T-helper 1 cell treated with Interleukin-12 subunit alpha and Interleukin-12 subunit beta and Interleukin-4 antibody, amounts not matched to agents 30 μg/mL and 1 μg/mL, for 36 hours (primary cell): ENCODE measurements at regions not wholly inside any gene's neighbourhood (a gene's known extent, or its start where the extent isn't known, plus 50 kb on each side); places are given as distances from the start of the nearest gene placed in this dataset.

ENCODE experiments used
- H3K27ac Mint-ChIP-seq: one replicate; pipeline ENCODE4 v1.8.0; 2021; ENCODE audit warnings: mild to moderate bottlenecking, mixed read lengths
- H3K27me3 Mint-ChIP-seq: one replicate; pipeline ENCODE4 v1.8.0; 2021; ENCODE audit warnings: low read depth, mixed read lengths
- H3K36me3 Mint-ChIP-seq: one replicate; pipeline ENCODE4 v1.8.0; 2021; ENCODE audit warnings: low read depth, mixed read lengths
- H3K4me1 Mint-ChIP-seq: one replicate; pipeline ENCODE4 v1.8.0; 2021; ENCODE audit warnings: low read depth, mixed read lengths
- H3K4me3 Mint-ChIP-seq: one replicate; pipeline ENCODE4 v1.8.0; 2021; ENCODE audit warnings: mild to moderate bottlenecking, moderate library complexity, mixed read lengths
- H3K9me3 Mint-ChIP-seq: one replicate; pipeline ENCODE4 v1.8.0; 2021; ENCODE audit warnings: mixed read lengths

DNA sequence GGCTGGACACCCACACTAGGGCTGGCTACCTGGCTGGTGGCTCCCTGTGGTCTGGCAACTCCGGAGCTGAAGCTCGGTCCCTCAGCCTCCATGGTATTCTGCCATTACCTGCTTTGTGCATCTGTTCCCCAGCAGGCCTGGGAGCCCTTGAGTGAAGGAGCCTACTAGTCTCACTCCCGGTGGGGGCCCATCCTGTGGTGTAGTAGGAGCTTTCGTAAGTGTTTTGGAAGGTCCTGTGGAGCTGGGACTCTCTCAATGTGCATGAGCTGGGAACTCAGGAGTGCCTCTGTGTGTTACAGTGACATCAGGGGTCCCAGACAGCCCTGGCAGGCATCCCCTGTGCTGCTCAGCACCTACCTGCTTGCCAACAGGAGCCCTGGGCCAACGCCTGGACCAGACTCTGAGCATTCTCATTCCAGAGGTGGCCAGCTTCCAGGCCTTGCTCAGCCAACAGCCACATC lies 267.1 kb downstream of the GADD45G start:
- no peak overlapping the region for H3K27ac Mint-ChIP-seq
- H3K4me3 Mint-ChIP-seq = no peak overlapping the region
- H3K27me3 Mint-ChIP-seq = no peaks in the 10 kb centered on the region
- no peaks in the 10 kb centered on the region for H3K9me3 Mint-ChIP-seq
- H3K36me3 Mint-ChIP-seq = no peaks in the 10 kb centered on the region
- no peaks in the 10 kb centered on the region for H3K4me1 Mint-ChIP-seq

GRCh38 chr9:89872426-89872912 lies 267.7 kb downstream of the GADD45G start:
- no peaks in the 10 kb centered on the region for H3K9me3 Mint-ChIP-seq
- no peak overlapping the region for H3K27ac Mint-ChIP-seq
- H3K4me3 Mint-ChIP-seq = no peak overlapping the region
- no peaks in the 10 kb centered on the region for H3K27me3 Mint-ChIP-seq
- no peaks in the 10 kb centered on the region for H3K4me1 Mint-ChIP-seq
- H3K36me3 Mint-ChIP-seq = no peaks in the 10 kb centered on the region

DNA sequence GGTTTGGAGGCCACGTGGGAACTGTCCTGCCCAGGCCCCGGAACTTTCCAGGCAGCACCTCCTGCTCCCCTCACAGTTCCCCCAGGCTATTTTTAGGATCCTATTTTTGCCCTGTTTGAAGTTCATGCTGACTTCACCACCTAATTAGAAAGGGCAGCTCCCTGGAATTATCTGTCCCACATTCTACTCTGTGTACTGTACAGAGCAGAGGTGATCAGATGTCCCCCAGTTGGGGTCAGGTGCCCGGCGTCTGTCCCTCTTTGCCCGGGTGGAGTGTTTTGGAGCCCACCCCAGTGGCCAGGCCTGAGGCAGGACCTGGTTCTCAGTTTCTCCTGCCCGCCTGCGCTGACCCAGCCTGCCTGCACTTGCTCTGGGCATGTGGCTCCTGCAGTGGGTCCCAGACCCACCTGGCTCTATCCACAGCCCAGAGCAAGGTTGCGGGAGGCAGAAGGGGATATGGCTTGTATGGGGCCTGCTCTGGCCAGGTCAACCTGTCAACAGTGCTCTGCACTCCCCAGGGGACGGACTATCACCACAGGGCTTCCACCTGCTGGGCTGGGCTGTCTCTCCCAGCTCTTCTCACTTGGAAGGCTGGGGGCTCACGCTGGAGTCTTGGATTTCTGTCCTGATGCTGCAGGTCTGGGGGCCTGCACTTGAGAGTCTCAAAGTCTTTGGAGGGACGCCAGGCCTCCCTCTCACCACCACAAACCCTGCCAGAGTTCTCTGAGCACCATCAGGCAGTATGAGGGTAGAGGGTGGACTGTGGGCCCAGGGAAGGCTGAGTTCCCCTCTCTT lies 268.3 kb downstream of the GADD45G start:
- no peak overlapping the region for H3K4me3 Mint-ChIP-seq
- no peaks in the 10 kb centered on the region for H3K27me3 Mint-ChIP-seq
- H3K36me3 Mint-ChIP-seq = no peaks in the 10 kb centered on the region
- H3K4me1 Mint-ChIP-seq = no peaks in the 10 kb centered on the region
- H3K9me3 Mint-ChIP-seq = no peaks in the 10 kb centered on the region
- no peak overlapping the region for H3K27ac Mint-ChIP-seq

GRCh38 chr9:89873801-89874200 lies 269.0 kb downstream of the GADD45G start:
- no peaks in the 10 kb centered on the region for H3K27me3 Mint-ChIP-seq
- H3K4me1 Mint-ChIP-seq = no peaks in the 10 kb centered on the region
- H3K27ac Mint-ChIP-seq = no peak overlapping the region

GRCh38 chr9:89874351-89875321 lies 269.8 kb downstream of the GADD45G start:
- Mint-ChIP-seq H3K9me3 (no peaks in the 10 kb centered on the region), H3K27me3 (no peaks in the 10 kb centered on the region), H3K27ac (no peak overlapping the region), H3K4me3 (no peak overlapping the region), H3K36me3 (no peaks in the 10 kb centered on the region), H3K4me1 (no peaks in the 10 kb centered on the region)

More at GRCh38 chr9:89873801-89874200, 269.0 kb downstream of the GADD45G start:
- Mint-ChIP-seq H3K9me3 (no peaks in the 10 kb centered on the region), H3K4me3 (no peak overlapping the region), H3K36me3 (no peaks in the 10 kb centered on the region)

- H3K4me3 Mint-ChIP-seq = no peak overlapping the region
- no peaks in the 10 kb centered on the region for H3K36me3 Mint-ChIP-seq
- no peaks in the 10 kb centered on the region for H3K27me3 Mint-ChIP-seq
- H3K4me1 Mint-ChIP-seq = no peaks in the 10 kb centered on the region
- H3K9me3 Mint-ChIP-seq = no peaks in the 10 kb centered on the region
- no peak overlapping the region for H3K27ac Mint-ChIP-seq
These were observed 272.5 kb downstream of the GADD45G start for GRCh38 chr9:89877051-89878002.

DNA sequence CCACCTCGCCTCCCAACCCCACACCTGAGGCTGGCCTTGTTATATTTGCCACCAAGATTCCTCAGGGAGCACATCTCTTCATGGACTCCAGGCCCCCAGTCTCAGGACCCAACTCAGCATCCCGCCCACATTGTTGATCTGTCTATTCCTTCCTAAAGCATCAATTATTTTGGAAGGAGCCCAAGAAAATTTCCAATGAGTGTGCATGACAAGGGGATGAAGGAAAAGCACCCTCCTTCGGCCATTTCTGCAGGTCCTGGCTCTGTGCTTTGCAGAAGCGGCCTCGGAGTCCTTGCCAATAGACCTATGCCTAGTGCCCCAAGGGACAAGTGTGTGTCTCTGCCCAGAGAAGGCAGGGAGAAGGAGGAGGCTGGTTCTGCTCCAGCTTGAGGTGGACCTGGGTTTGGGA lies 273.2 kb downstream of the GADD45G start:
- Mint-ChIP-seq H3K4me1 (no peaks in the 10 kb centered on the region), H3K4me3 (no peak overlapping the region), H3K27me3 (no peaks in the 10 kb centered on the region), H3K9me3 (no peaks in the 10 kb centered on the region), H3K36me3 (no peaks in the 10 kb centered on the region), H3K27ac (no peak overlapping the region)

DNA sequence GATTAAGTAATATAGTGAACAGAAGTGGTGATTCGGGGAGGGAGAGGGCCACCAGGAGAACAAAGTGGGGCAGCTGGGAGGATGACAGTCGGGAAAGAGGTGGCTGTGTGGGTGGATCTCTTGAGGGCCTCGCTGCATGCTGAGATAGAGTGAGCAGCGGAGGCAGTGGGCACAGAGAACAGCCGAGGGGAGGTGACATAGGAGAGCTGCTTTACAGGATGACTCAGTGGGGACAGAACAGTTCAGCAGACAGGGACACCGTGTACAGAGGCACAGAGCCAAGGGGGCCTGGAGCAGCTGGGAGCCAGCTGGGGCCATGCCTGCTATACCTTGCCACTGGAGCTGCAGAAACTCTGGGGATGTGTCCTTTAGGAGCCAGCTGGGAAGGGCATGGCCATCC lies 273.9 kb downstream of the GADD45G start:
- Mint-ChIP-seq H3K27ac (no peak overlapping the region), H3K4me1 (no peaks in the 10 kb centered on the region), H3K9me3 (no peaks in the 10 kb centered on the region), H3K27me3 (no peaks in the 10 kb centered on the region), H3K36me3 (no peaks in the 10 kb centered on the region), H3K4me3 (no peak overlapping the region)

DNA sequence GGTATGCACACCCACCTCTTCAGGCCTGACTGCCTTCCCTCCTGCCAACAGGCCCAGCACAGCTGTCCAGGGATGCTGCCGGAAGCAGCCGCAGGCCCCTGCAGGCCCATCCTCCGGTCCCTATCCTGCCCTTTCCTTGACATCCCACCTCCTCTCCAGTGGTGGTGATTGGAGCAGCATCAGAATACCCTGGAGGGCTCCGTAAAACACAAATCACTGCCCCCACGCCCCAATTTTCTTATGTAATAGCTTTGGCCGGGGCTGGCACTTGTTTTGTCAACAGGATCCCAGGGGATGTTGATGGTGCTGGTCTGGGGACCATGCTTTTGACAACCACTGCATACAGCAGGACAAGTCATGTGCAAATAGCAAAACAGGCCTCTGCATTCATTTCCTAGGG lies 274.5 kb downstream of the GADD45G start:
- H3K27me3 Mint-ChIP-seq = no peaks in the 10 kb centered on the region
- H3K4me3 Mint-ChIP-seq = no peak overlapping the region
- no peak overlapping the region for H3K27ac Mint-ChIP-seq
- no peaks in the 10 kb centered on the region for H3K4me1 Mint-ChIP-seq
- no peaks in the 10 kb centered on the region for H3K36me3 Mint-ChIP-seq
- H3K9me3 Mint-ChIP-seq = no peaks in the 10 kb centered on the region

GRCh38 chr9:89879701-89880100 lies 274.9 kb downstream of the GADD45G start:
- Mint-ChIP-seq H3K4me3 (no peak overlapping the region), H3K27ac (no peak overlapping the region), H3K4me1 (no peaks in the 10 kb centered on the region), H3K9me3 (no peaks in the 10 kb centered on the region), H3K36me3 (no peaks in the 10 kb centered on the region), H3K27me3 (no peaks in the 10 kb centered on the region)

GRCh38 chr9:89880161-89880560 lies 275.3 kb downstream of the GADD45G start:
- Mint-ChIP-seq H3K4me3 (no peak overlapping the region), H3K9me3 (no peaks in the 10 kb centered on the region), H3K4me1 (no peaks in the 10 kb centered on the region), H3K27ac (no peak overlapping the region), H3K36me3 (no peaks in the 10 kb centered on the region), H3K27me3 (no peaks in the 10 kb centered on the region)

GRCh38 chr9:89880721-89881120 lies 275.9 kb downstream of the GADD45G start:
- Mint-ChIP-seq H3K27ac (no peak overlapping the region), H3K4me3 (no peak overlapping the region), H3K4me1 (no peaks in the 10 kb centered on the region), H3K36me3 (no peaks in the 10 kb centered on the region), H3K9me3 (no peaks in the 10 kb centered on the region), H3K27me3 (no peaks in the 10 kb centered on the region)

GRCh38 chr9:89881431-89881830 lies 276.6 kb downstream of the GADD45G start:
- Mint-ChIP-seq H3K27me3 (no peaks in the 10 kb centered on the region), H3K4me3 (no peak overlapping the region), H3K4me1 (no peaks in the 10 kb centered on the region)

DNA sequence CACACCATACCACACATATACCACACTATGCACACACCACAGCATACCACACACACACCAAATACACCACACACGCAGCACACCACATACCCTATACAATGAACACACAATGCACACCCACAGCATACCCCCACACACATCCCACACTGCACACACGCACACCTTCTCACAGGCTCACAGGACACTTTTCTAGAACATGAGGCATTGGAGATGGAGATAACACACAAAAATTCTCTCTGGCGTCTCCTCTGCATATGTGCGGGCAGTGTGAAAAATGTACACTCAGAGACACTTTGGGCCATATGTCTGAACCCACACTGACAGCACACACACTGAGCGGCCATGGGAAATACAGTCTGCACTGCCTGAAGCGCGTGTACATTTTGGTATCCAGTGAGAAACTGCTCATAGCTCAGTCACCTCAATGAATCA lies 278.1 kb downstream of the GADD45G start:
- Mint-ChIP-seq H3K4me1 (no peaks in the 10 kb centered on the region), H3K4me3 (no peak overlapping the region), H3K9me3 (no peaks in the 10 kb centered on the region), H3K27me3 (peaks cover 10% of the 10 kb centered on the region), H3K27ac (no peak overlapping the region), H3K36me3 (no peaks in the 10 kb centered on the region)

More at GRCh38 chr9:89881431-89881830, 276.6 kb downstream of the GADD45G start:
- Mint-ChIP-seq H3K36me3 (no peaks in the 10 kb centered on the region), H3K27ac (no peak overlapping the region), H3K9me3 (no peaks in the 10 kb centered on the region)
